Left renal cortex interstitium (tissue), 4 donors: ENCODE measurements at regions not wholly inside any gene's neighbourhood (a gene's known extent, or its start where the extent isn't known, plus 50 kb on each side); places are given as distances from the start of the nearest gene placed in this dataset.
"Not testable (repeated sequence)": the region's sequence is repeated elsewhere in the genome, so short reads cannot be mapped to it uniquely, and the experiment has no call there.

Experiments
- DNase-seq, 4 donors: peaks; one replicate each; pipeline ENCODE4 v3.0.0-alpha.2; 2013; ENCODE audit warnings: low read depth in 4 of 4, low spot score in 2 of 4, missing footprints in 1 of 4

DNA sequence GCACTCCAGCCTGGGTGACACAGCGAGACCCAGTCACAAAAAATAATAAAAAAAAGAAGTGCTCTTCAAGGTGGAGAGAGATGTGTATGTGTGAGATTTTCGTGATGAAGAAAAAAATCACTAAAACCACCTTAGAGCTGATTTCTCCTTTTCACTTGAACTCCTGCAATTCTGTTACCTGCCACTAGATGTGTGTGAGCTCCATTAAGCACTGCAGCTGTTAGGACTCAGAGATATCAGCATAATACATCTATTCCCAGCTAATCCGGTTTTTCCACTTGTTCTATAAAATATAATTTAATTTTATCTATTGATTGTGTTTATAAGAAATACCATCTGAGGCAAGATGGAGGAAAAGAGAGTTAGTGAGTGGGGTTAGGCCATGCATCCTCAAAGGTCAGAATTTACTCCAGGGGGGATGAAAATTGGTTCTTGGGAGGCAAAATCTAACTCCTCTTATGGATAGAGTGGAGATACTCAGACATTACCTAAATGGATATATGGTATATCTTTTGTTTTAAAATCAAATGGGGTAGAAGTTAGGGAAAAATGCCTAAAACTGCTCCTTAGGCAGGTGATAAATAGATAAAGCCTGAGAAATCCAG is 152.7 kb downstream of the IL20RB start:
- no peak for DNase-seq

DNA sequence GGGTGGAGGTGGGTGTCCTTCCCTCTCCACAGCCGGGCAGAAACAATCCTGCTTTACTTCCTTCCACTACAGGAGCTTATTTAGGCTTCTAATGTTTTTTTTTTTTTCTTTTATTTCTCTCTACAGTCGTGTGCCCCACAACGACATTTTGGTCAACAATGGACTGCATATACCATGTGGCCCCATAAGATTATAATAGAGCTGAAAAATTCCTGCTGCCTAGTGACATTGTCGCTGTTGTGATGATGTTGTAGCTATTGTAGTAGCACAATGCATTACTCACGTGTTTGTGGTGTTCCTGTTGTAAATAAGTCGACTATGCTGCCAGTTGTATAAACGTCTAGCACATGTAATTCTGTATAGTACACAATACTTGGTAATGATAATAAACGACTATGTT is 153.7 kb downstream of the IL20RB start:
- DNase-seq = no peak

DNA sequence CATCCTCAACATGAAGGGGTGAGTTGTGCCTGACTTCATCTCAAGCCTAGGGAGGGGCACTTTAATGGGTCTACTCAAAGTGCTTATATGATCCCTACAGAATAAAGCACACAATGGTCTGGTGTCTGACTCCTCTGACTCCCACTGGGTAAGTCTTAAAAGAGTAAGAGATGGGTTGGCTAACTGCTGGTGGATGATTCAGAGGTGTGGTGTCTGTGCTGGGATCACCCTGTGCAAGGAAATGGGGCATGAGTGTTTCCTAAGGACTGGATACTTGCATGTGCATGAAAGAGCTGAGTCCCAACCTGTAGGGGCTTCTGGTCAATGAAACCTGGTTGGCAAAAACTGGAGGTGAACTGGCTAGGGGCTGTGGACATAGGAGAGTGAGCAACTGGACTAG is 158.8 kb downstream of the IL20RB start:
- DNase-seq = no peak

DNA sequence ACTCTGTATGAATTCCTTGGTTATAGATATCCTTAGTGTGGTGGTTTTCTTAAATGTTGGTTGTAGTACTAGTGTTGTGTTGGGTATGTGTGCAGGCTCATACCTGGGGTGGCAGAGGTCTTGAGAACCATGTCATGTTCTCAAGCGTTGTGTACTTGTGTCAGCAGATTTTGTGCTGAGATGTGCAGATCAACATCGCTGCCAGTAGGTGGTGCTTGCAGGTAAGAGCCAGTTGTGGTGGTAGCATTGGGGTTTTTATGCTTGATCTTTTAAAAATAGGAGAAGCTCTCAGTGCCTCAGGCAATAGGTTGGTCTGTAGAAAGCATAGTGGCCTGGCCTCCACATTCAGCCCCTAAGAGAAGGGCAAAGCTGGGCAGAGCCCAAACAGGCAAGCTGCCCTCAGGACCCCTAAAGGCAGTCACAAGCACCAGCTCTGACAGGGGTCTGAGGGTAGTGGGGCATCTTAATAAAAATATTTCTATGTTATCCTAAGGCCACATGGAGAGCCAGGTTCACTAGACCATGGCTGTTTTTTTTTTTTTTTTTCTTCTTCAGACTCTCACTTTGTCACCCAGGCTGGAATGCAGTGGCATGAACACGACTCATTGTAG is 164.0 kb downstream of the IL20RB start:
- DNase-seq = peak in 1 of 4 donors; percentile 23

DNA sequence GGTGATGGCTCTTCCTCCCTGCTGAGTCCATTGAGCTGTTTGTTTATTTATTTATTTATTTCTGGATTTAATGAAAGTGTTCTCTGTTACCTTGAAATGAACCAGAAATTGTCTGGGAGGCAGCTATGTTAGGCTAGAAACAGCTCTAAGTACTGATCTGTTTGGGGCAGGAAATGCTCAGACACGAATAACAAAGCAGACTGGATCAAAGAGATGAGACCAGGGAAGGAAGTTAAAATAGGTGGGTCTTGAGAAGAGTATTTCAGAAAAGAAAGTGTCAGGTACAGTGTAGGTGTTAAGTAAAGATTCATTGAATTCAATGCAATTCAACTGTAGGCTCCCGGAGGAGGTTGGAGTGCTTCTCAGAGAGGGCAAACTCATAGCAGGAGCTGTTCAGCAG is 173.3 kb downstream of the IL20RB start:
- DNase-seq = no peak

DNA sequence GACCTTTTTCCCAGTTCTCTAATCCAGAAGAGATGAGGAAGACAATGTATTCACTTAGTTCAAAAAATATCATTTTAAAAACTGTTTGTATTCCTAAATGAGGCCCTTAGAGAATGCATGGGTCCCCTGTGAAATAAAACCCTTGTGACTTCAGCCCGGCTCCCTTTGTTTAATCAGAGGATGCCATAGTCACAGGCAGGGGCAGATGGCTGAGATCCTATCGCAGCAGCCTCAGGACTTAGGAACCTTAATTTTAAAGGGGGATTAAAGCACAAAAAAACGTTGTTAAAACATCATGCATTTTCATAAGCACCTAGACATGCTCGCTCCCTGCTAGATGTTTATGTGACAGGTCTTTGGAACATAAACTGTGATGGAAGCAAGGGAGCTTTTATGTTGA is 176.6 kb downstream of the IL20RB start:
- no peak for DNase-seq

DNA sequence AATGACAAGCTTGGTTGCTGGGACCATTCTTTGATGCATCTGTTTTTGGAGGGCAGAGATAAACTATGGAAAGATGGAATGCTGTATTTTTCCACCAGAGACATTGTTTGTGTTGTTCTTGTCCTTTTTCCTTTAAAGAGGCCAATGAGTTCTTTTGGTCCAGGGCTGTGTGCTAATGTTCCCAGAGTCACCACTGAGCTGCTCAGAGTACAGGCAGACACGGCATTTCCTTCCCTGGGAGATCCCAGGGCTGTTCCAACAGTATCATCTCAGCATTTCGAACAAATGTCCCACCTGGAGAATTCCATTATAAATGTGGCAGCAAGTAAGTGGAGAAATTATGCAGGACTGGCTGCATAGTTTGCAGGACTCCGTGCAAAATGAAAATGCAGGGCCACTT is 190.6 kb downstream of the IL20RB start:
- DNase-seq = no peak

DNA sequence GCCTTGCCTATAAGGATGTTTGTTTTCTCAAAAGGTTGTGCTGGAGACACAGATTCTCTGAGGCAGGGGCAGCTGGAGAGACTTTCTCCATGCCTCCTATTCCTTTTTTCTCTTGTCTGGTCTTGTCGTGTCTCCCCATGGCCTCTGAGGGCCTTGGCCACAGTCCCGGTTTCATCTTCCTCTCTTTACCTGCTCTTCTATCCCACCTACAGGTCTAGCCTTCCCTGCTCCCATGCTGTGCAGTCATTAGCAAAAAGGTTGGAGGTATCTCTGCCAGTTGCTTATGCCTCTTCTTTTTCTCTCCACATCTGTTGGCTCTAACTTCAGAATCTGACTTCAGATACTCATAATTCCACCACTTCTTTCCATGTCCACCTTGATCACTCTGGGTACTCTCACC is 191.1 kb downstream of the IL20RB start:
- DNase-seq = no peak

DNA sequence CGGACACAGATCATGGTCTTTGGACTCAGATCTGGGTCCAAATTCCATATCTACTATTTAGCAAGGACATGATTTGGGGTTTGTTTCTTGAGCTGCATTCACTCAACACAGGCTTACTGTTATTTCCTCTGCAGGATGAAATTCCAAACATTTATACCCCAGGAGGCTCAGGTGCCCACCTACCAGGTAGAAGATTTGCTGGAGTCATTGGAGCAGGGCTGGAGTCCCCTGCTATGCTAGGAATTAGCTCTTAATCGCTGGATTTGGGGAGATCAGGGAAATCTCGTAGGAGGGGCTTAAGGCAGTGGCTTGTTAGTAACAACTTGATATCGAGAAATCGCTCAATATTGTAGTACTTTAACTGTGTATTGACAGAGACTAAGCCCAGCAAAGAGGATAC is 193.0 kb downstream of the IL20RB start:
- DNase-seq = no peak

DNA sequence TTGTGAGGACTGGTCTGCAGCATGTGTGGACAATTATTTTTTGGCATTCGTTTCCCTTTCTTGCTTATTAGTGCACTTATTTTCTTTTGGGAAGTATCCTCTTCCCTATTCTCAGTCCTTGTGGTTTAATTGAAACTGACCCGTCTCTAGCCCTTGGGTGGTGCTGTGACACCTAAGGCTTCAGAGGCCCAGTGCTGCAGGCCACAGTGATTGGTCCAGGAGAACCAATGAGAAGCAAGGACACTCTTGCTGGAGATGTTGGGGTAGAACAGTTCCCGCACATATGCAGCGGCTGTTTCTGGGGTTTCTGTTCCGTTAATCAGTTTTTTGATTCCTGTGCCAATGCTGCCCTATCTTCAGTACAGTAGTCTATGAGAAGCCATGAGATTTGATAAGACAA is 195.3 kb downstream of the IL20RB start:
- not testable (repeated sequence) for DNase-seq

DNA sequence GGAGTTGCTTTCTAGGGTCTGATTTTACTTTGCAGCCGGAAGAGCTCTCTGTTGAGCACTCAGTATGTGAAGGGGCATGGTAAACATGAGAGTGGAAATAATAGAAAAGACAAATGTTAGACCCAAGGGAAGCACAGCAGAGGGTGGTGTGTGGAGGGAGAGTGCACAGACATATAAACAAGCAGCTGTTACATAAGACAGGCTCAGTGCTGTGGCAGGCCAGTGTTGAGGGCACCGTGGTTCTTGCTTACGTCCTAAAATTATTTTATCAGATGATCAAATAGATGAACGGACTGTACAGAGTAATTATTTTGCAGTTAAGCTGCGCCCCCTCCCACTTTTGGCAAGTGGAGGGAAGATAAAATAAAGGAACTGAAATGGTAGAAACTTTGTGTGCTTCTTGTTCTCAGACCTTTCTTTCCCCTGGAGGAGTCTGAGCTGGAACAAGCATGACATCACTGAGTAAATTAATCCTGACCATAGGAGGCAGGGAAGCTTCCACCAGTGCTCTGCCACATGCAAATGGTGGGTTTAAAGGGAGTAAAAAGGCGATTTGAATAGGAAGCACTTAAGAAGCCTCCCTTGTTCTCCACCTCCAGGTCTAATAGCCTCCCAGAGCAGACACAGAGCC is 205.6 kb downstream of the IL20RB start:
- peak; percentile 20 to 39 (median 32) for DNase-seq

DNA sequence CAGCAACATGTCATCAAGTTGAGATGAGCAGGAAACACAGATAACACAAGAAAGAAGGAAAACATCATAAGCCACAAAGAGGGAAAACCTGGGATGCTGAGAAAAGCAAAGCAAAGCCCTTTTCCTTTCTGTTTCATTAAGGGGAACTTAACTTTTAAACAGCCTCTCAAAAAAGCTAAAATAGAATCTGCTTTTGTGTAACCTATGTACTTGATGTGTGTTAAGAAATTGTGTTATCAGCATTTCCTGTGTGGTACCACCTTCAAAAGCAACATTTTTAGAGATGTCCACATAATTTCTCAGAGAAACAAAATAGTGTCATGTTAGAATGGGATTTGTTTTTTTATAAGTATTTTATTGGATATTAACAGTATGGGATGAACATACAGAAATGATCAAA is 206.2 kb downstream of the IL20RB start:
- no peak for DNase-seq

DNA sequence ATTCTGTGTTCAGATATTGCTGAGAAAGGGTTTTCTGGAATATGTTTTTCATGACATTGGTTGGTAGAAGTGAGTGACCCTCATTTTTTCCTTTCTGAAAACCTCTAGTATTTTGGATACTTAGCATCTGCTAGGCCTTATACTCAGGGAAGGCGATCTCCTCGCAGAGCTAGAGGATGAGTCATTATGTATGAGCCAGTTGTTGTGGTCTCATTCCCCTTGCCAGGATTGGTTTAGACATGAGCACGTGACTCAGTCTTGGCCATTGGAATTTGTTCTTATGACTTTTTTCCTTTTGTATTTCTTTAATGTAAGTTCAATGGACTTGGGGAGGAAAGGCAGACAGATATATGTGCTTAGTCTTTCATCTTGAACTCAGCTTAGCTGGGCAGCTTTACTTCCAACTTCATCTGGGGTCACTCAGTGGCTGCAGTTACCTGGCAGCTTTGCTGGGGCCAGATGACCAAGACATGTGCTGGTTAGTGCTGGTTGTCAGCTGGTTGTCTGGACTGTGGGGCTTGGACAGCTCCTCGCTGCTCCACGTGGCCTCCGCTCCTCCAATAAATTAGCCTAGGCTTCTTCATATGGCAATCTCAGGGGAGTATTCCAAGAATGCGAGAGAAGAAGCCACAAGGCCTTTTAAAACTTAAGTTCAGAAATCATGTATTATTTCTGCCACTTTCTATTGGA is 207.5 kb downstream of the IL20RB start:
- no peak for DNase-seq

DNA sequence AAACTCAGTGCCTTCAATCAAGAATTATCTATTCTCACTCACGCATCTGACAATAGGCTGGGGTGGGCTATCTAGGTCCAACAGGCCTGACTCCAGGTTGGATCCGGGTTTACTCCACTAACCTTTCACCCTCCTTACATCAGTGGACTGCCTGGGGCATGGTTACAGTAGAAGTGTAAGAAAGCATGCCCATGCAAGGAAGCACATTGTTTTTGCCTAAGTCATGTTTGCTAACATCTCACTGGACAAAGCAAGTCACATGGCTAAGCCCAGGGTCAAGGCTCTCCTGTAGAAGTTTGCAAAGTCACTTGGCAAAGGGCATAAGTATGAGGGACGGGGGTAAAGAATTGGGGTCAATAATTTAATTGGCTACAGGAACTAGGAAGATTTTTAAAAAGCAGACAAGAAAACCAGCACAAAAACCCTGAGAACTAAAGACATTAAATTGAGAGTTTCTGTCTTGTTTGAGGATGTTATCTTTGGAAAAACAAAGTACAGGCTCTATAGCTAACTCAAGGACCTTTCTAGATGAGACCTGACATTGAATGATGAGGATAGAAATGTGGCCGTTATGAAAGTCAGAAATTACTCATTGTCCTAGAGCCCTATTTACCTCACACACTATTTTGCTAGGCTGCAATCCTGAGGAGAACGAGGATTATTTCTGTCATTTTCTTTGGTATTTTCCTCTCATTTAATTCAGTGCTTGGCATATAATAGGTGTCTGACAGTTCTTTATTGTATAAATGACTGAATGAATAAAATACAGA is 214.2 kb downstream of the IL20RB start:
- no peak for DNase-seq

DNA sequence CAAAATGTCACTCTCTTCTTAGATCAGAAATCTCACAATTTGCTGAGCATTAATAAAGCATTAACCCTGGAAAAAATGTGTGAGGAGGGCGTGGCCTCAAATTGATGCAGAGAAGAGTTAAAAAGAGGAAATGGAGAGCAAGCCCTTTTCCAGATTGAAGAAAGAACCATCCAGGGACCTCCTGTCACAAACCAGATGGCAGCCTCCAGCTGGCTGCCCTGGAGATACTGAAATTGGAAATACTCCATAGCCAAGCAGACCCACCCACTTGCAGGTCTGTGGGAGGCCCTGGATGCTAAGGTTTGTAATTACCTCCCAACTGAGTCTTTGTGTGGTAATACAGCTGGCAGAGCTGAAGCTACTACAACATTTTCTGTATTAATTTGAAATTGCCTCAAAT is 214.9 kb downstream of the IL20RB start:
- no peak for DNase-seq

DNA sequence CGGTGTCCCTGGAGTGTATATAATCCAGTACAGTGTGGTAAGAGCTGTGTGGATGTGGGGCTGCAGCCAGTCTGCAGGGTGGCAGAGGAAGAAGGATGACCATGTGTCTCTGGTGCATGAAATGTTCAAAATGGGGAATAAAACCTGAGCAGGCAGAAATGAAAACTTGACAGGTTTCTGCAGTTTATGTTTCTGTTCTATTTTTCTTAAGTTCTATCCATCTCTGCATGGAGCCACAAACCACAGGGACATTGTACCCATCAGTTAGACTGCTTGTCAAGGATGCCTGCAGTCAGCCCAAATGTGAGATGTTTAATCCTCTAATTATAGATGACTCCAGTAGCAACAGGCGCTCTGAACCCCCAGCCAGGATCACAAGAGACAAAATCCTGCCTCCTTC is 216.7 kb downstream of the IL20RB start:
- no peak for DNase-seq

DNA sequence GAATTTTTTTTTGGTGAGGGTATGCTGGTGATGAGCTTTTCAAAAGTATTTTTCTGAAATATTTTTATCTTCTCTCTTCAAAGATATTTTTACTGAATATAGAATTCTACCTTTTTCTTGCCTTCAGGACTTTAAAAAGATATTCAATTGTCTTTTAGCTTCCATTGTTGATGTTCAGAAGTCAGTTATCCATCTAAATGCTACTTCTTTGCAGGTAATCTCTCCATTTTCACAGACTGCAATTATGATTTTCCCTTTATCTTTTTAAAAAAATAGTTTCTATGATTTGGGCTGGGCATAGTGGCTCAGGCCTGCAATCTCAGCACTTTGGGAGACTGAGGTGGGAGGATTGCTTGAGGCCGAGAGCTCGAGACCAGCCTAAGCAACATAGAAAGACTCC is 222.4 kb downstream of the IL20RB start:
- DNase-seq = no peak

DNA sequence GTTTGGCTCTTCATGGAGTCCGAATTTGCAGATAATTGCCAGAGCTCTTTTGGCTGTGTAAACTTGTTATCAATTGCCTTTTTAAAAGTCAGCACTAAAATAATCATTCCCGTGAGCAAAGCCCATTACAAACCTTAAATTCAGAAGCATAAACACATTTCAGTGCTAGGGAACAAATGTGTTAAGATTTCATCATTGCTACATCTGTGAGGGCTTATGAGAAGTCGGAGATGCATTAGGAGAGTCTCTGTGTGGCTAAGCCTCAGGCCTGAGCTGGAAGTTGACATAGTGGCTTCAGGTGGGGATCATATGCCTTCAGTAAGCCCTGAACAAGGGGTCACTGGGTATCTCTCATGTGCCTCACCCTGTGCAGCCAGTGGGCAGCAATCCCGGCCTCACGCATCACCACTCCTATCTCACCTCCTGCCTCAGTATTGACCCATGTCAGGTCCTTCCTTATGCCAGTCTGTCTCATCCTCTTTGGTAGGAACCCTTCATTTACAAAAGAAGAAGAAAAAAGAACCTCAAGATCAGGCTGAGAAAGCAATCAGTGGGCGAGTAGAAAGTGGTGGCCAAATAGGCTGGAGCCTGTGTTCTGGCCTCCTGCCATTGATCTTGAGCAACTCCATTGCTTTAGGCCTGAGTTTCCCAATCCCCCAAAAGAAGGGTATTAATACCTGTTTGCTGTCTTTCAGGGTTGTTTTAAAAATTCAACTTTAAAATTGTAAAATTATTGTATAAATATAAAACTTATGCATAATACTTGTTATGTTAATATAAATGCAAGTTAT is 233.5 kb downstream of the IL20RB start:
- no peak for DNase-seq

DNA sequence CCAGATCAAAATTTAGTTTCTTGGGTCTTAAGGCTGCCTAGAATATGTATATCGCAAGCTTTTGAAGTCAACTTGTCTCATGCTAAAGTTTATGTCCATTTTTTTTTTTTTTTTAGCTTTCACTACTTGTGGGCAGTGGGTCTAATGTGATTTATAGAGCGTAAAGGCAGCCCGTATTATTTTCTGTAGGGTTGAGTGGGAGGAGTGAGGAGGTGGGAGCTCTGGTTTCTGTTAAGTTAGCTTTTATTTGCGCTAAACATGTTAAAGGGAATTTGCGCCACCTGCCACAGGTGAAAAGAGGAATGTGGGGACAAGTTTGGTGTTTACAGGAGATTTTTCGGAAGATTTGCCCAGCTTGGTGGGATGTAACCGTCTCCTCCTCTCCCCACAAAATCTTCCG is 234.2 kb downstream of the IL20RB start:
- DNase-seq = peak in 2 of 4 donors; percentile 15 to 24

DNA sequence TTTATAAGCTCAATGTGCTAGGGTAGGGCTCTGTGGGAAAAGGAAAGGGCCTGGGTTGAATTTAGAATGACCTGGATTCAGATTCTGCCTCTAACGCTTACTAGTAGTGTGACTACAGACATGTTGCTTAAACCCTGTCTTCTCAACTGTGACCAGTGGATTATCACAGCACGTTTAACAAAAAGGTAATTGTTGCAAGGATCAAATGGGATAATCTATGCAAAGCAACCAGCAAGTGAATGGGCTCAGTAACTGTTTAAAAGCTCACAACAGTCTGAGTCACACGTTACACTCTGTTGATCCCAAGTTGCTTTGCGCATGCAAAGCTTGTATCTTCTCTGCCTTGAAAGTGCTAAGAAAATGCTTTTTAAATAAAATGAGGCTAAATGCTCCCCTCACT is 236.5 kb downstream of the IL20RB start:
- DNase-seq = no peak
